Astrocyte (in vitro differentiated cells and primary cell): ENCODE measurements at regions not wholly inside any gene's neighbourhood (a gene's known extent, or its start where the extent isn't known, plus 50 kb on each side); places are given as distances from the start of the nearest gene placed in this dataset.

ENCODE experiments used
- CTCF ChIP-seq: IDR thresholded peaks from 2 replicates; pipeline ENCODE4 v1.5.1; 2011; ENCODE audit warnings: low read depth, mild to moderate bottlenecking, inconsistent platforms, low read length, moderate library complexity; ENCODE audit not compliant: insufficient read depth
- EZH2 ChIP-seq: IDR thresholded peaks from 2 replicates; pipeline ENCODE4 v1.6.1; 2012; ENCODE audit warnings: mild to moderate bottlenecking, low read length, inconsistent platforms; ENCODE audit not compliant: insufficient read depth

GRCh38 chr5:63674881-63675280, 287.4 kb downstream of the HTR1A start:
- TF ChIP-seq CTCF (no peak), EZH2 (no peak)
